CD4-positive, alpha-beta T cell (primary cell): ENCODE measurements at regions not wholly inside any gene's neighbourhood (a gene's known extent, or its start where the extent isn't known, plus 50 kb on each side); places are given as distances from the start of the nearest gene placed in this dataset.

Experiments
- ATAC-seq: fragments of 200-7000 bp; cut with Tn5 transposase; one replicate; pipeline ENCODE4 v1.10.0; 2022; ENCODE audit warnings: mild to moderate bottlenecking; ENCODE audit not compliant: poor library complexity
- CTCF ChIA-PET: fragments of 350-600 bp; sonication (Branson Sonifier 250); formaldehyde crosslinking; loops from one replicate; lab custom pipeline; 2021; ENCODE audit warnings: antibody characterized with exemption, inconsistent platforms; lab: Charles Lee
- POLR2A ChIA-PET: fragments of 350-600 bp; sonication (Branson Sonifier 250); formaldehyde crosslinking; loops from one replicate; lab custom pipeline; 2021; ENCODE audit warnings: antibody characterized with exemption, inconsistent platforms; lab: Charles Lee
- DNase-seq, 14 experiments: peaks; one replicate each; pipeline ENCODE4 v3.0.0-alpha.2; 2013 to 2020; ENCODE audit warnings: mixed read lengths in 2 of 14
- H3K27ac ChIP-seq, 2 donors: one replicate each; pipeline versions ENCODE4 v1.5.1 to v1.7.0; 2013; ENCODE audit warnings: low read length in 2 of 2, low read depth in 1 of 2, mild to moderate bottlenecking in 1 of 2
- H3K27me3 ChIP-seq, 2 experiments: 1 replicate in 1 of 2; 2 replicates in 1 of 2; pipeline versions ENCODE4 v1.6.1 to v1.7.0; 2013; ENCODE audit warnings: low read length in 2 of 2, control low read depth in 1 of 2, mild to moderate bottlenecking in 1 of 2, moderate library complexity in 1 of 2; ENCODE audit not compliant: insufficient read depth in 2 of 2, control insufficient read depth in 1 of 2
- H3K36me3 ChIP-seq: one replicate; pipeline ENCODE4 v1.6.1; 2013; ENCODE audit warnings: low read length, control low read depth; ENCODE audit not compliant: insufficient read depth
- H3K4me1 ChIP-seq: one replicate; pipeline ENCODE4 v1.6.1; 2013; ENCODE audit warnings: low read length, control low read depth; ENCODE audit not compliant: insufficient read depth
- H3K4me3 ChIP-seq: one replicate; pipeline ENCODE4 v1.5.1; 2013; ENCODE audit warnings: mild to moderate bottlenecking, low read length, moderate library complexity
- H3K9me3 ChIP-seq, 2 experiments: 1 replicate in 1 of 2; 2 replicates in 1 of 2; pipeline versions ENCODE4 v1.6.1 to v1.7.0; 2013; ENCODE audit warnings: low read length in 2 of 2, mild to moderate bottlenecking in 2 of 2, control low read depth in 1 of 2, moderate library complexity in 1 of 2; ENCODE audit not compliant: control insufficient read depth in 1 of 2, insufficient read depth in 1 of 2
- H3K27ac Mint-ChIP-seq: one replicate; pipeline ENCODE4 v1.8.0; 2020; ENCODE audit warnings: mixed read lengths
- H3K27me3 Mint-ChIP-seq: one replicate; pipeline ENCODE4 v1.8.0; 2021; ENCODE audit warnings: mixed read lengths
- H3K36me3 Mint-ChIP-seq: one replicate; pipeline ENCODE4 v1.8.0; 2021; ENCODE audit warnings: low read depth, mixed read lengths
- H3K4me1 Mint-ChIP-seq: one replicate; pipeline ENCODE4 v1.8.0; 2021; ENCODE audit warnings: low read depth, mixed read lengths
- H3K4me3 Mint-ChIP-seq: one replicate; pipeline ENCODE4 v1.8.0; 2020; ENCODE audit warnings: mild to moderate bottlenecking, mixed read lengths
- H3K9me3 Mint-ChIP-seq: one replicate; pipeline ENCODE4 v1.8.0; 2020; ENCODE audit warnings: mixed read lengths
- CTCF ChIP-seq: fragments of 200-600 bp; IDR thresholded peaks from one replicate; pipeline ENCODE4 v1.8.0; 2022; ENCODE audit warnings: antibody characterized with exemption, mild to moderate bottlenecking
- intact Hi-C, 2 experiments: fragments of 100-400 bp; cut with DNase I in 1 of 2; cut with micrococcal nuclease in 1 of 2; formaldehyde crosslinking; loops; one replicate each; pipeline versions ENCODE4 v1.15.1 to v1.9.0; 2023 to 2025; cut with DNase I, micrococcal nuclease

DNA sequence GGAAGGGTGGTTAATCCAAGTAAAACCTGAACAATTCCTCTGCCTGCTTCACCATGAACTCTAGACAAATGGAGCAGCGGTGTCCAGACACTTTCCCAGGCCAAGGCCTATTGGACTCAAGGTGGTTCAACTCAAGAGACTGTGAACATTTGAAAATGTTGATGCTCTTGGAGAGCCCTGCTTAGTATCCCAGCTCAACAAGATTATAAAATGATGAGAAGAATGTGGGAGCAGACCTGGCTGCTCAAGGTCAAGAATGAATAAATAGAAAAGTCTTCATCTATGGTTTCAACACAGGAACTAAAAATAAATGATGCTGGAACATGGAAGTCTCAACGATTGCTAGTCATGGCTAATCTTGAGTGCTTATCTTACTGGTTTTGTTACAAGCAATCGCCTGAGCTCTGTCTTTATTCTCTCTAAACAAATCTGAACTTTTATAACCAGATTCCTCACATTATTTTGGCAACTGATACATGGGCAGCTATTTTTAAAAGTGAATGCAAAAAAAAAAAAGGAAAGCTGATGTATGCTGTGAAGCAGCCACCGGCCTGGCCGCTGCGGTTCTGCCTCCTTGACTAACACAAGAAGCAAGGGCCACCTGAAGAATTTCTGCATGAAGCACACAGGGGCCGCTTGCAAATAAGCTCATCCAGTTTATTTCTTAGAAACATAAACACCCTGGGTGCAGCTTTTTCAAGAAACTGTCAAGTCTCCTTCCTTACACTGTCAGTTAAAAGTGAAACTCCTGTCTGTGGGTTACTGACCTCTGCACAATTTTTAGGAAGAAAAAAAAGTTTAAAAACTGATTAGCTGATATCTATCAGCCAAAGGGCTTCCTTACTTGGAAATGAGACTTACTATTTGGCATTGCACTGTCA lies 120.1 kb upstream of the ARHGEF3 start:
- CTCF ChIA-PET, result interaction anchor here (1.0 to 1.4 kb wide), 3 partner anchors 65 to 122 kb away, joined by 4 read pairs; partner anchors contain the start of gene ARHGEF3
- no peaks in the 10 kb centered on the region for H3K9me3 ChIP-seq
- Mint-ChIP-seq H3K36me3 (no peaks in the 10 kb centered on the region), H3K4me1 (peaks cover 89% of the 10 kb centered on the region), H3K27ac (peak overlapping the region; percentile 83), H3K27me3 (no peaks in the 10 kb centered on the region), H3K4me3 (peak overlapping the region; percentile 74), H3K9me3 (no peaks in the 10 kb centered on the region)
- no peaks in the 10 kb centered on the region for H3K27me3 ChIP-seq
- no peaks in the 10 kb centered on the region for H3K36me3 ChIP-seq
- intact Hi-C loops, result no loop called here
- TF ChIP-seq CTCF, result no peak
- peaks cover 80% of the 10 kb centered on the region for H3K4me1 ChIP-seq
- no peak for ATAC-seq
- DNase-seq, result peak in 5 of 14 experiments; percentile 11 to 55 (median 53)
- peak overlapping the region; percentile 2 to 43 for H3K27ac ChIP-seq
- H3K4me3 ChIP-seq, result peak overlapping the region; percentile 32
- POLR2A ChIA-PET, result interaction anchor here (0.5 to 1.9 kb wide), 10 partner anchors 19 to 365 kb away, joined by 3 to 8 read pairs (median 3); partner anchors contain the start of gene CCDC66

GRCh38 chr3:56919797-56920195 lies 118.0 kb upstream of the ARHGEF3 start:
- DNase-seq, result no peak

More at GRCh38 chr3:56919797-56920195, 118.0 kb upstream of the ARHGEF3 start:
- Histone ChIP-seq H3K4me1 (peaks cover 69% of the 10 kb centered on the region), H3K27me3 (no peaks in the 10 kb centered on the region), H3K27ac (peak overlapping the region in 1 of 2 donors; percentile 1), H3K36me3 (no peaks in the 10 kb centered on the region), H3K4me3 (no peak overlapping the region), H3K9me3 (no peaks in the 10 kb centered on the region)
- H3K4me1 Mint-ChIP-seq, result peaks cover 89% of the 10 kb centered on the region
- TF ChIP-seq CTCF, result no peak
- ATAC-seq, result no peak
- H3K9me3 Mint-ChIP-seq, result no peaks in the 10 kb centered on the region
- ChIA-PET POLR2A (interaction anchor here (1.0 kb wide), 1 partner anchor 119 kb away, joined by 3 read pairs; no protein-coding TSS in a partner anchor), CTCF (interaction anchor here (0.6 to 1.8 kb wide), 2 partner anchors 120 to 213 kb away, joined by 4 to 7 read pairs; no protein-coding TSS in a partner anchor)
- H3K27me3 Mint-ChIP-seq, result no peaks in the 10 kb centered on the region
- peak overlapping the region; percentile 94 for H3K27ac Mint-ChIP-seq
- peaks cover 8% of the 10 kb centered on the region for H3K36me3 Mint-ChIP-seq
- intact Hi-C loops, result loop anchor here (2.0 to 5.0 kb wide), 6 partner anchors 27 to 237 kb away; partner anchors contain the start of genes ARHGEF3 (in 1 of the 2) and TASOR (in 1 of the 2)
- no peak overlapping the region for H3K4me3 Mint-ChIP-seq
